Breast epithelium (tissue), 4 donors: ENCODE measurements at regions not wholly inside any gene's neighbourhood (a gene's known extent, or its start where the extent isn't known, plus 50 kb on each side); places are given as distances from the start of the nearest gene placed in this dataset.

Experiments
- DNase-seq, 2 donors: peaks; one replicate each; pipeline ENCODE4 v3.0.0-alpha.2; 2019; ENCODE audit warnings: low spot score in 2 of 2
- H3K27ac ChIP-seq, 2 donors: fragments of 200-600 bp; sonication (generic) in 1 of 2; one replicate each; pipeline ENCODE4 v1.5.1; 2016 to 2019; ENCODE audit warnings: mild to moderate bottlenecking in 1 of 2
- H3K27me3 ChIP-seq, 2 donors: fragments of 200-600 bp; sonication (generic) in 1 of 2; one replicate each; pipeline versions ENCODE4 v1.5.1 to v1.6.0; 2017 to 2019; ENCODE audit warnings: control low read depth in 1 of 2, mild to moderate bottlenecking in 1 of 2
- H3K36me3 ChIP-seq: fragments of 200-600 bp; one replicate; pipeline ENCODE4 v1.5.1; 2019
- H3K4me1 ChIP-seq, 2 donors: fragments of 200-600 bp; sonication (generic); one replicate each; pipeline ENCODE4 v1.5.1; 2016 to 2019; ENCODE audit warnings: control low read depth in 1 of 2
- H3K4me3 ChIP-seq, 3 donors: fragments of 200-600 bp; sonication (generic); 1 replicate in 2 of 3; 2 replicates in 1 of 3; pipeline ENCODE4 v1.5.1; 2016 to 2019; ENCODE audit warnings: mild to moderate bottlenecking in 3 of 3, moderate library complexity in 2 of 3
- H3K9me3 ChIP-seq, 2 donors: fragments of 200-600 bp; sonication (generic) in 1 of 2; one replicate each; pipeline ENCODE4 v1.5.1; 2016 to 2019; ENCODE audit warnings: control low read depth in 1 of 2
- CTCF ChIP-seq, 3 donors: fragments of 450-650 bp; IDR thresholded peaks; one replicate each; pipeline ENCODE4 v1.5.1; 2016 to 2017; ENCODE audit warnings: antibody characterized with exemption in 3 of 3, mild to moderate bottlenecking in 3 of 3, moderate library complexity in 3 of 3
- POLR2A ChIP-seq: fragments of 450-650 bp; IDR thresholded peaks from one replicate; pipeline ENCODE4 v1.6.1; 2016; ENCODE audit warnings: antibody characterized with exemption, mild to moderate bottlenecking, moderate library complexity
- POLR2AphosphoS5 ChIP-seq, 3 donors: sonication (generic); formaldehyde crosslinking; IDR thresholded peaks; one replicate each; pipeline ENCODE4 v1.6.1; 2017; ENCODE audit warnings: antibody characterized with exemption in 3 of 3
- intact Hi-C: fragments of 100-400 bp; cut with DNase I; formaldehyde crosslinking; loops from one replicate; pipeline ENCODE4 v1.15.1; 2023; ENCODE audit warnings: low total_unique reads

GRCh38 chr11:113564527-113565130 lies 89.4 kb upstream of the DRD2 start:
- Histone ChIP-seq H3K27ac (no peak overlapping the region), H3K9me3 (no peaks in the 10 kb centered on the region), H3K4me3 (no peak overlapping the region), H3K27me3 (no peaks in the 10 kb centered on the region), H3K36me3 (no peaks in the 10 kb centered on the region), H3K4me1 (no peaks in the 10 kb centered on the region)
- intact Hi-C loops, result no loop called here
- no peak for DNase-seq
- TF ChIP-seq CTCF (IDR thresholded peaks at IDR 0.05) (no peak), POLR2AphosphoS5 (IDR thresholded peaks at IDR 0.05) (no peak), POLR2A (no peak)

GRCh38 chr11:113563766-113564526 lies 88.7 kb upstream of the DRD2 start:
- TF ChIP-seq CTCF (IDR thresholded peaks at IDR 0.05) (no peak), POLR2A (no peak), POLR2AphosphoS5 (IDR thresholded peaks at IDR 0.05) (no peak)
- no peak for DNase-seq
- Histone ChIP-seq H3K9me3 (no peaks in the 10 kb centered on the region), H3K27ac (no peak overlapping the region), H3K27me3 (no peaks in the 10 kb centered on the region), H3K36me3 (no peaks in the 10 kb centered on the region), H3K4me3 (no peak overlapping the region), H3K4me1 (no peaks in the 10 kb centered on the region)
- intact Hi-C loops, result no loop called here

- DNase-seq, result no peak
- intact Hi-C loops, result no loop called here
Measured at GRCh38 chr11:113562981-113563461, 87.8 kb upstream of the DRD2 start.

GRCh38 chr11:113562576-113562975 lies 87.4 kb upstream of the DRD2 start:
- intact Hi-C loops, result no loop called here
- no peaks in the 10 kb centered on the region for H3K27me3 ChIP-seq
- TF ChIP-seq POLR2A (no peak), CTCF (IDR thresholded peaks at IDR 0.05) (no peak), POLR2AphosphoS5 (IDR thresholded peaks at IDR 0.05) (no peak)
- H3K9me3 ChIP-seq, result no peaks in the 10 kb centered on the region
- H3K4me3 ChIP-seq, result no peak overlapping the region
- no peak for DNase-seq
- H3K36me3 ChIP-seq, result no peaks in the 10 kb centered on the region
- no peak overlapping the region for H3K27ac ChIP-seq
- H3K4me1 ChIP-seq, result no peaks in the 10 kb centered on the region

More at GRCh38 chr11:113562981-113563461, 87.8 kb upstream of the DRD2 start:
- Histone ChIP-seq H3K36me3 (no peaks in the 10 kb centered on the region), H3K4me1 (no peaks in the 10 kb centered on the region), H3K27me3 (no peaks in the 10 kb centered on the region), H3K9me3 (no peaks in the 10 kb centered on the region), H3K4me3 (no peak overlapping the region), H3K27ac (peak overlapping the region in 1 of 2 donors; percentile 40)
- no peak for TF ChIP-seq POLR2A
- no peak for TF ChIP-seq POLR2AphosphoS5 (IDR thresholded peaks at IDR 0.05)
- no peak for TF ChIP-seq CTCF (IDR thresholded peaks at IDR 0.05)

GRCh38 chr11:113557926-113558325 lies 82.7 kb upstream of the DRD2 start:
- Histone ChIP-seq H3K9me3 (no peaks in the 10 kb centered on the region), H3K27me3 (no peaks in the 10 kb centered on the region), H3K4me1 (no peaks in the 10 kb centered on the region), H3K36me3 (no peaks in the 10 kb centered on the region), H3K27ac (no peak overlapping the region), H3K4me3 (no peak overlapping the region)
- intact Hi-C loops, result no loop called here
- DNase-seq, result no peak
- TF ChIP-seq POLR2A (no peak), POLR2AphosphoS5 (IDR thresholded peaks at IDR 0.05) (no peak), CTCF (IDR thresholded peaks at IDR 0.05) (no peak)
